ENCODE measurements at regions not wholly inside any gene's neighbourhood (a gene's known extent, or its start where the extent isn't known, plus 50 kb on each side); places are given as distances from the start of the nearest gene placed in this dataset.
"Not testable (repeated sequence)": the region's sequence is repeated elsewhere in the genome, so short reads cannot be mapped to it uniquely, and the experiment has no call there.

- no peak for DNase-seq
Measured at GRCh38 chr4:20122198-20122988, 129.3 kb upstream of the SLIT2 start.

- DNase-seq = no peak
Measured at GRCh38 chr4:20119141-20119540, 132.6 kb upstream of the SLIT2 start.

GRCh38 chr4:20109391-20109790 is 142.3 kb upstream of the SLIT2 start:
- DNase-seq = no peak

DNA sequence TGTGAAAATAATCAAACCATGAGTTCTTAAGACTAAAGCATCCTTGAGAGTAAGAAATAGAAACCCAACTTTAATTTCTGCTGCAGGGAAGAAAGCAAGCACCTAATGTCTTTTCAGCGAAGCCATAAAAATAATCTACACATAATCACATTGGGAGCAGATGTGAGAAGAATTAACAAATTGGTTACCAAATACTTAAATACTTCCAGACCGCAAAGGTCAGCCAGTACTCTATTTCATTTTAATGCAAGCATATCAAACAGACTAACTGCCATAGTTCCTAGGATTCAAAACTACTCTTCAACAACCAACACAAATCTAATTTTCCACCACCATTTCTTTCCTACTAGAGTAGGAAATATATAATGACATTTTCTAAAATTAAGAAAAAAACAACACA is 144.8 kb upstream of the SLIT2 start:
- no peak for DNase-seq

DNA sequence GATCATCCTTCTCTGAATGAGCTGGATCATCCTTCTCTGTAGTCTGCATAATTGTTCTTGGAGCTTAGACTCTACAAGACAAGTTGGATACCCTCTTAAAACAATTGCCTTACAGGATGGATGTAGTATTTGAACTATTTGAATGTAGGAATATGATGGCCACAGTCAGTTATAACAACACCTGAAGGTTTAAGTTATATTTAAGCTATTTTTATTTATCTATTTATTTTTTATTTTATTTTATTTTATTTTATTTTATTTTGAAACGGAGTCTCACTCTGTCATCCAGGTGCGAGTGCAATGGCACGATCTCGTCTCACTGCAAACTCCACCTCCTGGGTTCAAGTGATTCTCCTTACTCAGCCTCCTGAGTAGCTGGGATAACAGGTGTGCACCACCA is 149.9 kb upstream of the SLIT2 start:
- DNase-seq = no peak

- no peak for DNase-seq
Measured at GRCh38 chr4:20096911-20097310, 154.8 kb upstream of the SLIT2 start.

- no peak for DNase-seq
Measured at GRCh38 chr4:20095805-20096541, 155.7 kb upstream of the SLIT2 start.

GRCh38 chr4:20091781-20092180 is 159.9 kb upstream of the SLIT2 start:
- no peak for DNase-seq

GRCh38 chr4:20087522-20087911 is 164.2 kb upstream of the SLIT2 start:
- DNase-seq = no peak

DNA sequence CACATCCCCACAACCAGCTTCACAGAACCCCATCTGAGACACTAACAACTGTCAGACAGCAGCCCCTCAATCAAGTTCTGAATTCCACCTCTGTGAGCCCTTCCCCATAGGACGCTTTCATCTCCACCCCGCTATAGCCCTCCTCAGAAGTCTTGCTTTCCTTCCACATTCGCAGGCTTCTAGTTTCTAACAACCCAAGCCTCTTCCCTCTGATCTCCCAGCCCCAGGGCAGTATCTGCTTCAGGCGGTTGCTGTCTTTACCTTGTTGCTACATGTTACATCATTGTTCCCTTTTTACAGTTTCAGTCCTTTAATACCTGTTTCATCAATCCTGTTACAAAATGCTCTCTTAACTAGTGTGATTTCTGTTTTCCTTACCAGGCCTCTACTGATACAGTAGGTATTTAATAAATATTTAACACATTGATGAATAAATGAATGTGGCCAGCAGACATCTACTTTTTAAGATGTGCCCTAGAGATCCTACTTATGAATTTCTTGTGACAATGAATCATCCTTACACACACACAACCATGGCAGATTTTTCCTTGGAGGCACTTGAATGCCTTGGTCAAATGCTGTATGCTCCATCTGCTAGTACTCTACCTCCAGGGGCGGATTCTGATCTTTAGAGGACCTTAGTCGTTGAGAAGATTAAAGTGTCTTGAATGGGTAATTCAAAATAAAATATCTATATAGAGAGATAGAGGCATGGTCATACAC is 164.7 kb upstream of the SLIT2 start:
- no peak for DNase-seq

- DNase-seq = no peak
Measured at GRCh38 chr4:20086067-20086798, 165.5 kb upstream of the SLIT2 start.

DNA sequence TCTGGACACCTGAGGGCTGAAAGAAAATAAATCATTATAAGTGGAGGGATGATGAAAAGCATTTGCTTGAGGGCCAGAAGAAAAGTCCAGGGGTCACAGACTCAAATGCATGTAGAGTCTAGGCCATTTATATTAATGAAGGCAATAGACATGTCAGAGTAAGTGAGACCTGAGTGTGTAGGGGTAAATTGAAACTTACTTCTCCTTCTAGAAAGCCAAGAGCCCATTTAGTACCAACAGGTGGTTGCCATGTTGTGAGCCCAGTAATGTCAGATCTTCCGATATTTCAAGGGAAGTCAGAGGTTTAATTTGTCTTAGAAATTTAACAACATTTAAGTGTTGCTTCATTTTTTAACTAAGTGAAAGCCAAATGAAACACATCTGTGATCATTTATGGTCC is 166.1 kb upstream of the SLIT2 start:
- no peak for DNase-seq

- DNase-seq = no peak
Measured at GRCh38 chr4:20085156-20085555, 166.5 kb upstream of the SLIT2 start.

DNA sequence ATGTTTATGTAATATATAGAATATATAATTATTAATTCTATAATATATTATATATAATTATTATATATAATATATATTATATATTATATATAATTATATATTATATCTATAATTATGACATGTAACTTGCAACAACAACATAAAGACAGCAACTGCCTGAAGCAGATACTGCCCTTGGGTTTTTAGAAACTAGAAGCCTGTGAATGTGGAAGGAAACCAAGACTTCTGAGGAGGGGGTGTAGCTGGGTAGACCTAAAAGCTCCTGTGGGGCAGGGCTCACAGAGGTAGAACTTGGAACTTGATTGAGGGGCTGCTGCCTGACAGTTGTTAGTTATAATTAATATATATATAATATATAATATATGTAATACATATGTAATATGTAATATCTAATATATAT is 167.2 kb upstream of the SLIT2 start:
- DNase-seq = no peak

DNA sequence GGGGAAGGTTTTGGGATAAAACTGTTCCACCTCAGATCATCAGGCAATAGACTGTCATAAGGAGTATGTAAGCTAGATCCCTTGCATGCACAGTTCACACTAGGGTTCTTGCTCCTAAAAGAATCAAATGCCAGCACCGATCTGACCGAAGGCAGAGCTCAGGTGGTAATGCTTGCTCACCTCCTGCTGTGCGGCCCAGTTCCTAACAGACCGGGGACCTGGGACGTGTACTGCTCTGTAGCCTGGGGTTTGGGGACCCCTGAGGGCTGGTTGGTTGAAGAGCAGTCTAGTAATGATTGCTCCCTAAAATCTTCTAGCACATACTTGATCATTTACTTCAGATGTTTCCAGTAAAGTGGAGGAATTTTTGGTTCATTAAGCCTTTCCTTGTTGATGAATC is 173.1 kb upstream of the SLIT2 start:
- no peak for DNase-seq

DNA sequence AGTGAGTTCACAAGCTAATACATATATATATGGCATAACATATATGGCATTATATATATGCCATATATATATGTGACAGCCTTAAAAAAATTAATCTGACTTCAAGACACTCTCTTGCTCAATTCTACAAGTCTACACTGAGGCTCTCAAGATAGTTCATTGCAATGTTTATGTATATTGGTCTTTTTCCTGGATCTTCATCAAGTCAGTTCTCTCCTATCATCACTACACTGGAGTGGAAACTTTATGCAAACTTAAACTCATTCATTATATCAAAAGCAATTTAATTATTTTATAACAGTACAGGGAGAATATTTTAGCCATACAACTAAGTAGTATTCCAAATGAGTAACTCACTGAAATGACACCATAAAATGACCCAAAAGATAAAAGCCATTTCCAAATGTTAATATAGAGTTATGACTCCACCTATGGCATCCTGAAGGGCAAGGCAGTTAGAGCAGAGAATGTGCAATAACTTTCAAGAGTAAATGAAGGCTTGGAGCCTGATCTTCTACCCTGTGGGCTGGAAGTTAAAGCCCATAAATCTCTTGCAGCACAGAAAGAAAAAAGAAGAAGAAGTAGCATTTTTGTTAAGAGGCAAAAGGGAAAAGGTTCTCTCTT is 176.3 kb upstream of the SLIT2 start:
- no peak for DNase-seq

DNA sequence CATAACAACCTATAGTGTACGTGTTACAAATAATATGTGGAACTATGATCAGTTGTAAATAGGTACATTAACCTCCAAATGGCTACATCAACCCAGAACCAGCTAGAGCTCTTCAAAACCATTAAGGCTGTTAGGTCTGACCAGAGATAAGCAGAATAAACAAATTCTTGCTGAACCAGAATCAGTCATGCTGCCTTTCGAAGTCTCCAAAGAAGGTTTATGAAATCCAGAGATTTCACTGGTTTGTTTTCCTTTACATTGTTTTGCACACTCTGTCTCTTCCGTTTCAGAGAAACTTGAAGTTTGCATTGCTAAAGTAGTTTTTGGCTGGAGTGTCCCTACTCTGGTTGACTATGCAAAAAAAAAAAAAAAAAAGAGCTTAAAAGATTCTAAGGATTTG is 177.3 kb upstream of the SLIT2 start:
- DNase-seq = no peak

- DNase-seq = no peak
Measured at GRCh38 chr4:20065952-20066351, 185.8 kb upstream of the SLIT2 start.

DNA sequence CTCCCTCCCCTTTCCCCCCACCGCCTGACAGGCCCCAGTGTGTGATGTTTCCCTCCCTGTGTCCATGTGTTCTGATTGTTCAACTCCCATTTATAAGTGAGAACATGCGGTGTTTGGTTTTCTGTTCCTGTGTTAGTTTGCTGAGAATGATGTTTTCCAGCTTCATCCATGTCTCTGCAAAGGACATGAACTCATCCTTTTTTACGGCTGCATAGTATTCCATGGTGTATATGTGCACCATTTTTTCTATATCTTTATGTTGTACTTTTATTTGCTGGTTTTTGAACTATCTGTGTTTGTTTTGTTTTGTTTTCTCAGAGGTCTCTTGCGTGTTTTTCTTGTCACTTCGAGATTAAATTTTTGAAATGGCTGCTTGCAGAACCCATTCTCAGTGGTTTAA is 188.8 kb upstream of the SLIT2 start:
- not testable (repeated sequence) for DNase-seq

DNA sequence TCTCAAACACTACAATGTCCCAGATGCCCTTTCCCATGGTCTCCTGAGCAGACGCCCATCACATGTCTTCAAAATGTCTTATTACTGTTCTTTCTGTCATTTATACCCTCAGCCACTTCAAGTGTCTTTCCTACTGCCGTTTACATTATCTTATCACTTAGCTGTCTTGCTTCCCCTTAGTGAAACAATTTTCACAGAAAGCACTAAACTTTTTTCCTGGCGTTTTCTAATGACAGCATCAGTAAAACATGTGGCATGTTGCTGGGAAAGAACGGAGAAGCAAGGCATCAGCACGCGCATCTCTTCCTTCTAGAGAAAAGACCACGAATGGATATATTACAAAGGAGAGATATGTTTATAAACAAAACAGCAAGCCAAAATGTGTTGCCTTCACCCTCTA is 189.7 kb upstream of the SLIT2 start:
- DNase-seq = no peak

DNA sequence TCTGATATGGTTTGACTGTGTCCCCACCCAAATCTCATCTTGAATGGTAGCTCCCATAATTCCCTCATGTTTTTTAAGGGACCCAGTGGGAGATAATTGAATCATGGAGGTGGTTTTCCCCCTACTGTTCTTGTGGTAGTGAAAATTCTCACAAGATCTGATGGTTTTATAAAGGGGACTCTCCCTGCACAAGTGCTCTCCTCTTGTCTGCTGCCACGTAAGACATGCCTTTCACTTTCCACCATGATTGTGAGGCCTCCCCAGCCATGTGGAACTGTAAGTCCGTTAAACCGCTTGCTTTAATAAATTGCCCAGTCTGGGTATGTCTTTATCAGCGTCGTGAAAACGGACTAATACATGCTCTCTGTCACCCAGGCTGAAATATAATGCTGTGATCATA is 200.9 kb upstream of the SLIT2 start:
- DNase-seq = no peak

- no peak for DNase-seq
Measured at GRCh38 chr4:20049889-20050288, 201.8 kb upstream of the SLIT2 start.
